BLaER1 (cell line): ENCODE measurements at regions not wholly inside any gene's neighbourhood (a gene's known extent, or its start where the extent isn't known, plus 50 kb on each side); places are given as distances from the start of the nearest gene placed in this dataset.

ENCODE experiments used
- H3K27ac ChIP-seq: shearing (Covaris generic); formaldehyde crosslinking; 2 replicates; pipeline ENCODE4 v1.8.1; 2022
- H3K27me3 ChIP-seq: shearing (Covaris generic); formaldehyde crosslinking; 2 replicates; pipeline ENCODE4 v1.8.1; 2022
- H3K36me3 ChIP-seq: shearing (Covaris generic); formaldehyde crosslinking; 2 replicates; pipeline ENCODE4 v1.8.1; 2022
- H3K4me1 ChIP-seq: shearing (Covaris generic); formaldehyde crosslinking; 2 replicates; pipeline ENCODE4 v1.8.1; 2022
- H3K4me2 ChIP-seq: shearing (Covaris generic); formaldehyde crosslinking; 2 replicates; pipeline ENCODE4 v1.8.1; 2022
- H3K4me3 ChIP-seq: shearing (Covaris generic); formaldehyde crosslinking; 2 replicates; pipeline ENCODE4 v1.8.1; 2022
- H3K9ac ChIP-seq: shearing (Covaris generic); formaldehyde crosslinking; 2 replicates; pipeline ENCODE4 v1.8.1; 2022
- H3K9me3 ChIP-seq: shearing (Covaris generic); formaldehyde crosslinking; 2 replicates; pipeline ENCODE4 v1.8.1; 2022
- H4K20me1 ChIP-seq: shearing (Covaris generic); formaldehyde crosslinking; 2 replicates; pipeline ENCODE4 v1.8.1; 2022
- Cebpa-rat ChIP-seq: shearing (Covaris generic); IDR thresholded peaks from 2 replicates; pipeline ENCODE4 v1.8.1; 2022

DNA sequence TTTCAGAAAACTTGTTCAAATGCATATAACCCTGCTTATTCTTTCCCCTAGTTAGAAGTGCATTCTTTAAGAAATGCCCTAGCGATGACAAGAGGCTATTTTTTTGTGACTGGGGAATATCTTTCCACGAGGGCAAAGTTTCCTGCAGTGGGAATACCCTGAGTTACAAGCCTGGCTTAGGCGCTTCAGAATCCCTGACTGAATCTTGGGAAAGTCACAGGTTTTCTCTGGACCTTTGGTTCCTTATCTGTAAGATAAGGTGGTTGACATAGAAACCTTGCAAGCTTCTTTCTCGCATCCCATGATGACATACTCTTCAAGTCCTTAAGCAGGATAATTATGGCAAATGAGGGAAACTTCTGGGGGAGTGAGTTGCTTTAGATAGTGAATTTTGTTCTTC is 80.5 kb upstream of the FZD8 start:
- Histone ChIP-seq H3K4me1 (0 out of 2 replicates have a peak, but pooled peaks cover 7% of the 10 kb centered on the region), H3K4me3 (no peak overlapping the region), H3K36me3 (no peaks in the 10 kb centered on the region), H3K4me2 (no peak overlapping the region), H3K9ac (no peak overlapping the region), H3K9me3 (no peaks in the 10 kb centered on the region), H4K20me1 (no peaks in the 10 kb centered on the region), H3K27me3 (no peaks in the 10 kb centered on the region), H3K27ac (no peak overlapping the region)
- no peak for TF ChIP-seq Cebpa-rat

- Histone ChIP-seq H4K20me1 (no peaks in the 10 kb centered on the region), H3K4me1 (0 out of 2 replicates have a peak, but pooled peaks cover 7% of the 10 kb centered on the region), H3K9ac (no peak overlapping the region), H3K4me3 (no peak overlapping the region), H3K4me2 (no peak overlapping the region), H3K27me3 (no peaks in the 10 kb centered on the region), H3K36me3 (no peaks in the 10 kb centered on the region), H3K27ac (no peak overlapping the region), H3K9me3 (no peaks in the 10 kb centered on the region)
- TF ChIP-seq Cebpa-rat = no peak
Measured at GRCh38 chr10:35722226-35722625, 80.1 kb upstream of the FZD8 start.

DNA sequence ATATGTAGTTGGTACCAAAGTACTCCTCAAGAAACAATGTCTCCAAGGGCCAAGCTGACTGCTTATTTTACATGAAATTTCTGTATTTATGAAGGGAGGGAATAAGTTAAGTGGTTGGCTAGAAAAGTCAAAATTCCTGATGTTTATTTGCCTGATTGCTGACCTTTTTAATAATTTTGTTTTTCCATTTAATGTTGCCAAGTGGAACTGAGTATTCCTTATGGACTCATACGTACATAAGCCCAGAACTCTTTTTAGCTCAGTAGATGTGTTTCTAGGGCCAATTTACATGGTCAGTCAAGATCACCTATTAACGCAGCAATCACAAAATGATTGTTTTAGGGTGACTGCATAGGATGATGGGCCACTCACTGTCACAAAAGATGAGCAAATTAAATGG is 78.3 kb upstream of the FZD8 start:
- Histone ChIP-seq H3K9ac (no peak overlapping the region), H3K9me3 (no peaks in the 10 kb centered on the region), H3K27ac (no peak overlapping the region), H3K27me3 (no peaks in the 10 kb centered on the region), H3K4me1 (0 out of 2 replicates have a peak, but pooled peaks cover 7% of the 10 kb centered on the region), H3K36me3 (no peaks in the 10 kb centered on the region), H3K4me3 (no peak overlapping the region), H4K20me1 (no peaks in the 10 kb centered on the region), H3K4me2 (no peak overlapping the region)
- no peak for TF ChIP-seq Cebpa-rat

DNA sequence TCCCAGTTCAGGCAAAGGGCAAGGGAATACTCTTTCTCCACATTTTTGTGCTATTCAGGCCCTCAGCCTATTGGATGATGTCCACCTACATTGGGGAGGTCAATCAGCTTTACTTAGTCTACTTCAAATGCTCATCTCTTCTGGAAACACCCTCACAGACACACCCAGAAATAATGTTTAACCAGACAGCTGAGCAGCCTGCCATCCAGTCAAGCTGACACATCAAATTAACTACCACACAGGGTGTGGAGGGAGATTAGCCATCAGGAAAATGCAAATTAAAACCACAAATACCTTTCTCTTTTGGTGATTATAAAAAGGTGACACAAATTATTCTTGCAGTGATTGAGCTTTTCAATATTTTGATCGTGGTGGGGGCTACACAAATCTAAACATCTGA is 74.7 kb upstream of the FZD8 start:
- Histone ChIP-seq H3K27ac (no peak overlapping the region), H3K4me1 (0 out of 2 replicates have a peak, but pooled peaks cover 7% of the 10 kb centered on the region), H3K9me3 (no peaks in the 10 kb centered on the region), H3K27me3 (no peaks in the 10 kb centered on the region), H3K9ac (no peak overlapping the region), H3K4me3 (no peak overlapping the region), H3K36me3 (no peaks in the 10 kb centered on the region), H3K4me2 (no peak overlapping the region), H4K20me1 (no peaks in the 10 kb centered on the region)
- no peak for TF ChIP-seq Cebpa-rat

- no peak overlapping the region for H3K27ac ChIP-seq
- H3K4me3 ChIP-seq = no peak overlapping the region
- H3K9me3 ChIP-seq = no peaks in the 10 kb centered on the region
- no peaks in the 10 kb centered on the region for H3K27me3 ChIP-seq
- no peaks in the 10 kb centered on the region for H3K36me3 ChIP-seq
- no peaks in the 10 kb centered on the region for H4K20me1 ChIP-seq
- no peak overlapping the region for H3K4me2 ChIP-seq
- TF ChIP-seq Cebpa-rat = no peak
- no peak overlapping the region for H3K9ac ChIP-seq
- H3K4me1 ChIP-seq = peaks cover 13% of the 10 kb centered on the region
Measured at GRCh38 chr10:35712486-35712885, 70.4 kb upstream of the FZD8 start.

GRCh38 chr10:35711615-35712411 is 69.7 kb upstream of the FZD8 start:
- H3K4me1 ChIP-seq = peaks cover 16% of the 10 kb centered on the region
- H4K20me1 ChIP-seq = no peaks in the 10 kb centered on the region
- no peak overlapping the region for H3K4me2 ChIP-seq
- H3K27me3 ChIP-seq = no peaks in the 10 kb centered on the region
- H3K36me3 ChIP-seq = no peaks in the 10 kb centered on the region
- H3K9ac ChIP-seq = no peak overlapping the region
- no peak for TF ChIP-seq Cebpa-rat
- no peak overlapping the region for H3K4me3 ChIP-seq
- no peak overlapping the region for H3K27ac ChIP-seq
- H3K9me3 ChIP-seq = no peaks in the 10 kb centered on the region

DNA sequence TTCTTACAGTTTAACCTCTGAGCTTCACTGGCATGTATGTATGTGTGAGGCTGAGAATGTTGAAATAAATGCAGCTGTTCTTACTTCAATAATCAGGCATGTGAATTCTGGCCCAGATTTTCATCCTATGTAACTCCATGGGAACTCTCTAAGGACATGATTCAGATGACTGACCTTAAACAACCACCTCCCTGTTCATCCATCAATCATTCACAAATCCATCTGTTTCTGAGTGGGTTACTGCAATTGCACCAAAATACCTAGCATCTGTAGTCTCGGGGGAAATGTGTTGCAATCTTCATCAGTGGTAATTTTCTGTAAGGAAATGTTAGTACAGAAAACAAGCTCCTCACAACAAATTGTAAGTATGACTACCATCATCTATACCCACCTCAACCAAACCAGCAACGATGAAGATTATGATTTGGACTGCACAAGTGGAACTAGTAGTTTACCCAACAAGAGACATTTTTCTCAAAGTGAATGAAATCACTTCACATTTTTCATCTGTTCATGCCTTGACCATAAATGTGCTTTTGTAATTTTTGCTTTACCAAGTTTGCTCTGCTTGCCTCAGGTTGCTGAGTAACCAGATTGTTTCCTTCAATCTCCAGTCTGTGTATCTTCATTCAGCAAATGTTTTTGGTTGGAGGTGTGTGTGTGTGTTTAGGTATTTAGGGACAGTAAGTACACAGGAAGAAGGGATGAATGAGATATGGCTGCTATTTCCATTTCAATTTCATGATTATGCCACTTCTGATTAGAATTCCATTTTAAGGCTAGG is 65.7 kb upstream of the FZD8 start:
- Histone ChIP-seq H3K9ac (no peak overlapping the region), H3K4me3 (no peak overlapping the region), H3K27ac (no peak overlapping the region), H3K4me2 (peak overlapping the region; percentile 42), H3K27me3 (no peaks in the 10 kb centered on the region), H3K4me1 (peaks cover 16% of the 10 kb centered on the region), H4K20me1 (no peaks in the 10 kb centered on the region), H3K9me3 (no peaks in the 10 kb centered on the region), H3K36me3 (no peaks in the 10 kb centered on the region)
- TF ChIP-seq Cebpa-rat = peak; percentile 62; the same call in 1 of the 2 replicates

- Histone ChIP-seq H3K4me1 (peaks cover 16% of the 10 kb centered on the region), H3K4me3 (no peak overlapping the region), H3K36me3 (no peaks in the 10 kb centered on the region), H4K20me1 (no peaks in the 10 kb centered on the region), H3K27ac (no peak overlapping the region), H3K9ac (no peak overlapping the region), H3K27me3 (no peaks in the 10 kb centered on the region), H3K9me3 (no peaks in the 10 kb centered on the region), H3K4me2 (no peak overlapping the region)
- TF ChIP-seq Cebpa-rat = no peak
Measured at GRCh38 chr10:35706959-35707358, 64.9 kb upstream of the FZD8 start.

- Histone ChIP-seq H3K4me3 (no peak overlapping the region), H3K27ac (no peak overlapping the region), H3K27me3 (no peaks in the 10 kb centered on the region), H3K36me3 (no peaks in the 10 kb centered on the region), H4K20me1 (no peaks in the 10 kb centered on the region), H3K4me1 (peaks cover 16% of the 10 kb centered on the region), H3K9ac (no peak overlapping the region), H3K4me2 (no peak overlapping the region), H3K9me3 (no peaks in the 10 kb centered on the region)
- TF ChIP-seq Cebpa-rat = no peak
Measured at GRCh38 chr10:35705671-35706070, 63.6 kb upstream of the FZD8 start.

GRCh38 chr10:35705051-35705450 is 63.0 kb upstream of the FZD8 start:
- Histone ChIP-seq H3K4me2 (no peak overlapping the region), H3K36me3 (no peaks in the 10 kb centered on the region), H3K4me1 (peaks cover 16% of the 10 kb centered on the region), H3K27me3 (no peaks in the 10 kb centered on the region), H3K9me3 (no peaks in the 10 kb centered on the region), H3K27ac (no peak overlapping the region), H3K4me3 (no peak overlapping the region), H3K9ac (no peak overlapping the region), H4K20me1 (no peaks in the 10 kb centered on the region)
- TF ChIP-seq Cebpa-rat = no peak
